ENCODE measurements at regions not wholly inside any gene's neighbourhood (a gene's known extent, or its start where the extent isn't known, plus 50 kb on each side); places are given as distances from the start of the nearest gene placed in this dataset.

DNA sequence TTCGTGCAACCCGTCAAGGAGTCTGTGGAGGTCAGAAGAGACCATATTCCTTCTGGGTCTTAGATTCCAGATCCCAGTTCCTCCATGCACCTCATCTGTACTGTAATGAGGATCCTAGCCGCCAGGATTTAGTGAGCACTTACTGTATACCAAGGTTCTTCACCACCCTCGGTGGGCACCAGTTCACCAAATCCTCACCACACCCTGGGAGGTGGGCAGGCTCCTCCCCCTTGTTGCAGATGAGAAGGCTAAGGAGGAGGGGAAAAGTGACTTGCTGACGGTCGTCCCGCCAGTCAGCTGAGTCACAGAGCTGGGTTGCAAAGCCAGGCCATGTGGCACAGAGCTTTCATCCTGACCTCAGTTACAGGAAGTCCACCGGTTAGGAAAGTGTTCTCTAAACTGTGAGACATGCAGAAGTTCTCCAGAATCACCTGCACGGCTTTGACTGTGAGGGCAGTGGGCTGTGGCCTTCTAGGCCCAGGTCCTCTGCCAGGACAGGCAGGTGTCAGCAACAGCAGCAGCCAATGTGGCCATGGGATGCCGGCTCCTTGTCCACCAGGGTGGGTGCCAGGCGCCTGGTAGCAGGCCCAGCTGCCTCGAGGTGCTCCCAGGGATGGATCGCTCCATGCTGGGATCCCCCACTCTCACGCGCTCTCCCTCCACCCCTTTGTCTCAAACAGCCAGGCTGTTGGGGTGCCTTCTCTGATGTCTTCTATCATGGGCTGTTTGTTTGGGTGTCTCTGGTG lies 240.3 kb upstream of the GSE1 start:
- TF ChIP-seq, protein P1, sequence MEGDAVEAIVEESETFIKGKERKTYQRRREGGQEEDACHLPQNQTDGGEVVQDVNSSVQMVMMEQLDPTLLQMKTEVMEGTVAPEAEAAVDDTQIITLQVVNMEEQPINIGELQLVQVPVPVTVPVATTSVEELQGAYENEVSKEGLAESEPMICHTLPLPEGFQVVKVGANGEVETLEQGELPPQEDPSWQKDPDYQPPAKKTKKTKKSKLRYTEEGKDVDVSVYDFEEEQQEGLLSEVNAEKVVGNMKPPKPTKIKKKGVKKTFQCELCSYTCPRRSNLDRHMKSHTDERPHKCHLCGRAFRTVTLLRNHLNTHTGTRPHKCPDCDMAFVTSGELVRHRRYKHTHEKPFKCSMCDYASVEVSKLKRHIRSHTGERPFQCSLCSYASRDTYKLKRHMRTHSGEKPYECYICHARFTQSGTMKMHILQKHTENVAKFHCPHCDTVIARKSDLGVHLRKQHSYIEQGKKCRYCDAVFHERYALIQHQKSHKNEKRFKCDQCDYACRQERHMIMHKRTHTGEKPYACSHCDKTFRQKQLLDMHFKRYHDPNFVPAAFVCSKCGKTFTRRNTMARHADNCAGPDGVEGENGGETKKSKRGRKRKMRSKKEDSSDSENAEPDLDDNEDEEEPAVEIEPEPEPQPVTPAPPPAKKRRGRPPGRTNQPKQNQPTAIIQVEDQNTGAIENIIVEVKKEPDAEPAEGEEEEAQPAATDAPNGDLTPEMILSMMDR (IDR thresholded peaks at IDR 0.05; ENCODE audit: control insufficient read depth, insufficient read depth, low read depth, low read length, missing control alignments) = no peak
- DNase-seq (ENCODE audit: low read depth) = peak; percentile 58
- H3K4me3 ChIP-seq (ENCODE audit: control insufficient read depth, low read depth, low read length) = no peak overlapping the region

DNA sequence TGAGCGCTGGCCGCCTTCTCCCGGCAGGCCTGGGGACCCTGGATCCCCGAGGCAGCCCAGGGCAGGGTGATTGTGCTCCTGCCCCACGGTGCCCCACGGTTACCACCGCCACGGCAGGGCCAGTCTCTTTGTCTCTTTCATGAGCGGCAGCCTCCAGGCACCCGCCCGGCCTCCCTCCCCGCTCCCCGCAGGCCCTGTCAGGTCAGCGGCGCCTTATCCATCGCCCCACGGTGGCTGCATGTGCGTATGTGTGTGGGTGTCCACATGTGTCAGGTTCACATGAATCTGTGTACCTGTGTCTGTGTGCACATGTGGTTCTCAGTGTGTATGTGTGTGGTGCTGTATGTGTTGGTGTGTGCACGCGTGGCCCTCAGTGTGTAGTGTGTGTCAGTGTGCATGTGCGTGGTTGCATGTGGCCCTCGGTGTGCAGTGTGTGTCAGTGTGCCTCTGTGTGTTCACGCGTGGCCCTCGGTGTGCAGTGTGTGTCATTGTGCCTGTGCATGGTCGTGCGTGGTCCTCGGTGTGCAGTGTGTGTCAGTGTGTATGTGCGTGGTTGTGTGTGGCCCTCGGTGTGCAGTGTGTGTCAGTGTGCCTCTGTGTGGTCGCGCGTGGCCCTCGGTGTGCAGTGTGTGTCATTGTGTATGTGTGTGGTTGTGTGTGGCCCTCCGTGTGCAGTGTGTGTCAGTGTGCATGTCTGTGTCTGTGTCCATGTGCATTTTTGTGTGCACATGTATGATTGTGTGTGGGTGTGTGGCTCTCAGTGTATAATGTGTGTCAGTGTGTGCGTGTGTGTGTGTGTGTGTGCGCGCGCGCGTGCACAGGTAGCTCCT lies 239.2 kb upstream of the GSE1 start:
- H3K4me3 ChIP-seq (ENCODE audit: control insufficient read depth, low read depth, low read length) = no peak overlapping the region
- TF ChIP-seq, protein P1 (IDR thresholded peaks at IDR 0.05; ENCODE audit: control insufficient read depth, insufficient read depth, low read depth, low read length, missing control alignments) = no peak
- no peak for DNase-seq (ENCODE audit: low read depth)

DNA sequence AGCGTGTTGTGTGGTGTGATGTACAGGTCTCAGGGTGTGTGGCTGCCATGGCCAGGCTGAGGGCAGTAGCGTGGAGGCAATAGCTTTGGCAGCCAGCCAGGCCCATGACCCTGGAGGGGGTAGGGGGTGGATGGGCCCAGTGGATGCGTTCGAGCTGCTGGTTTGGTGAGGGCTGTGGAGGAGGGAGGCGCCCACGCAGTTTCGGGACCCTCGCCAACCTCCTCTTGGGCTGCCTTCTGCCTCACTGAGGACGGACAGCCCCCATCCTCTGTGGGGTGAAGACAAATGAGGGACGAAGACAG lies 238.6 kb upstream of the GSE1 start:
- no peak for DNase-seq (ENCODE audit: low read depth)
- H3K4me3 ChIP-seq (ENCODE audit: control insufficient read depth, low read depth, low read length) = no peak overlapping the region
- TF ChIP-seq, protein P1 (IDR thresholded peaks at IDR 0.05; ENCODE audit: control insufficient read depth, insufficient read depth, low read depth, low read length, missing control alignments) = no peak

DNA sequence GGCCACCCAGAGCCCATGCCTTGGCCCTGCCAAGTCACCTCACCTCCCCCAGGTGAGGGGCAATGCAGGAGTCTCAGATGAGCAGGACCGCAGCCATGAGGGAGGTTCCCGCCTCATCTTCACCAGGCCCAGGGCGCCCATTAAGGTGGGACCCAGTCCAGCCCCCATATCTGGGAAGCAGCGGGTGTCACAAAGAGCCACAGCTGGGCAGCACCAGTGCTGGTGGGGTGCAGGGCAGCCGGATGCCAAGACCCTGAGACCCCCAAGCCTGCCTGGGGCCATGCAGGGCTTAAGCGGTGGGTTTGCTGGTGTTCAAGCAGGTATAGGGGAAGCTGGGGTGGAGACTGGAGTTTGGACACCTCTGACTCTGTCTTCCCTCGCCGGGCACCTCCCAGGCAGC lies 237.8 kb upstream of the GSE1 start:
- H3K4me3 ChIP-seq (ENCODE audit: control insufficient read depth, low read depth, low read length) = no peak overlapping the region
- DNase-seq (ENCODE audit: low read depth) = no peak
- TF ChIP-seq, protein P1 (IDR thresholded peaks at IDR 0.05; ENCODE audit: control insufficient read depth, insufficient read depth, low read depth, low read length, missing control alignments) = no peak

DNA sequence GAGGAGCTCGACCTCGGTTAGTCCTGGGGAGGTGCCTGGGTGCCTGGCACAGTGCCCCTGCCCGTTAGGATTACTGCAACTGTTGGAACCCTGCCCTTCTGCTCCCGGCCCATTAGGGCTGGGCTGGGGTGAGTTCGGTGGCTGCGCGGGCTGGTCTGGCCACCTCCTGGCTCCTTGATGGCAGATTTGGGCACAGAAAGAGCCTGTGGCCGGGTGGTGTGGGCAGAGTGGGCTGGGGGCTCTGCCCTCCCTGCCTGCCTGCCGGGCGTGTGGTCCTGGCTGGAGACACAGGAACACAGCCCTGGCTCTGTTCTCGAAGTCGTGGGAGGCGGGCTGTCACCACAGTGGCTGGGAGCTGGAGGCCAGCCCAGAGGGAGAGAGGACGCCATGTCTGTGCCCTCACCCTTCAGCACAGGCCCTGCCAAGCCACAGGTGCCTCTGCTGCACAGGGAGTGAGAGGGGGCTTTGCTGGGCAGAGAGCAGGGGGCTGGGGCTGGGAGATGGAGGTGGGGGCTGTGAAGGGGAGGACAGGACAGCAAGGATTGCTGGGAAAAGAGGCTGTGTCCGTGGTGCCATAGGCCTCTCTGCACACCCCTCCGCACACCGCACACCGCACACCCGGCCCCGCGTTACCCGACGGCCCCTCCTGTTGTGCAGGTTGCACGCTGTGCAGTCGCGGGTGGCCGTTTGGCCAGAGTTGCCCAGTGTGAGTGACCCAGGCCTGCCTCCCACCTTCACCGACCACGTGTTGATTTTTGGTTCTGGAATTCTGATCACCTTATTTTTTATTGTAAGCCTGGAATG lies 236.6 kb upstream of the GSE1 start:
- H3K4me3 ChIP-seq (ENCODE audit: control insufficient read depth, low read depth, low read length) = no peak overlapping the region
- DNase-seq (ENCODE audit: low read depth) = no peak
- TF ChIP-seq, protein P1 (IDR thresholded peaks at IDR 0.05; ENCODE audit: control insufficient read depth, insufficient read depth, low read depth, low read length, missing control alignments) = no peak

DNA sequence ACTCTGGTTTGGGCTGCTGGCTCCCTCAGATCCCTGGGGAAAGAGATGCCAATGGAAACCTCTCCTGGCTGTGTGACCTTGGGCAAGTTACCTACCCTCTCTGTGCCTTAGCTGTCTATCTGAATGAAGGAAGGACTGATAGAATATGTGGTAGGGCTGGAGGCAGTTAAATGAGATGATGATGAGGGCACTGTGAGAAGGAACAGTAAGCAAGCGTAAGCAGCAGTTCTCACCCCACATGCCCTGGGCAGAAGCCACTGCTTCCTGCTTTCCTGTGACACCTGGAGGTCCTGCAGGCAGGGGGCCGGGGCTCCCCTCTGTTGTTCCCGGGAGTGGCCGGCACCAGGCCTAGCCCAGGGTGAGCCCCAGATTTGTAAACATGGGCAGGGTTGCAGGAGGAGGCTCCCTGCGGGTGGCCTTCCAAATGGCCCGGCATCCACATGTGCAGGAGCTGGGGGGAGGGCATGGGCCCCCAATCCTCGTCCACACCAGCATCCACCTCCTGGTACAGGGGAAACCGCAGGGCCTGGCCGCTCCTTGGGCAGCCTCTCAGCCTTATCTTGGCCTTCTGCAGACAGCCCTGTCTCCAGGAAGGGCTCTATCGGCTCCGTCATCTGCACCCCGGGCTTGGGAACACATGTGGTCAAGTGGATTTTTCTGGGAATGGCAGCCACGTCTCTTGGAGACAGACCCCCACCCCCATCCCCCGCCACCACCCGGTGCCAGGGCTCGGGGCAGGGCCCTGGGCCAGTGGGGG lies 235.6 kb upstream of the GSE1 start:
- TF ChIP-seq, protein P1 (IDR thresholded peaks at IDR 0.05; ENCODE audit: control insufficient read depth, insufficient read depth, low read depth, low read length, missing control alignments) = no peak
- no peak overlapping the region for H3K4me3 ChIP-seq (ENCODE audit: control insufficient read depth, low read depth, low read length)
- DNase-seq (ENCODE audit: low read depth) = no peak
